Endothelial cell of umbilical vein (primary cell): ENCODE measurements at regions not wholly inside any gene's neighbourhood (a gene's known extent, or its start where the extent isn't known, plus 50 kb on each side); places are given as distances from the start of the nearest gene placed in this dataset.

Source experiments
- POLR2A ChIP-seq: IDR thresholded peaks from 2 replicates; pipeline ENCODE4 v1.6.1; 2012; ENCODE audit warnings: low read depth, mild to moderate bottlenecking, control low read depth, low read length
- TF ChIP-seq, protein P1 (sequence below), 2 donors: IDR thresholded peaks; 1 replicate in 1 of 2; 2 replicates in 1 of 2; pipeline ENCODE4 v1.5.1; 2011; ENCODE audit warnings: low read length in 2 of 2, mild to moderate bottlenecking in 2 of 2, moderate library complexity in 2 of 2, control low read depth in 1 of 2, inconsistent platforms in 1 of 2, low read depth in 1 of 2; ENCODE audit not compliant: insufficient read depth in 1 of 2; ENCODE audit errors: extremely low read depth in 1 of 2

DNA sequence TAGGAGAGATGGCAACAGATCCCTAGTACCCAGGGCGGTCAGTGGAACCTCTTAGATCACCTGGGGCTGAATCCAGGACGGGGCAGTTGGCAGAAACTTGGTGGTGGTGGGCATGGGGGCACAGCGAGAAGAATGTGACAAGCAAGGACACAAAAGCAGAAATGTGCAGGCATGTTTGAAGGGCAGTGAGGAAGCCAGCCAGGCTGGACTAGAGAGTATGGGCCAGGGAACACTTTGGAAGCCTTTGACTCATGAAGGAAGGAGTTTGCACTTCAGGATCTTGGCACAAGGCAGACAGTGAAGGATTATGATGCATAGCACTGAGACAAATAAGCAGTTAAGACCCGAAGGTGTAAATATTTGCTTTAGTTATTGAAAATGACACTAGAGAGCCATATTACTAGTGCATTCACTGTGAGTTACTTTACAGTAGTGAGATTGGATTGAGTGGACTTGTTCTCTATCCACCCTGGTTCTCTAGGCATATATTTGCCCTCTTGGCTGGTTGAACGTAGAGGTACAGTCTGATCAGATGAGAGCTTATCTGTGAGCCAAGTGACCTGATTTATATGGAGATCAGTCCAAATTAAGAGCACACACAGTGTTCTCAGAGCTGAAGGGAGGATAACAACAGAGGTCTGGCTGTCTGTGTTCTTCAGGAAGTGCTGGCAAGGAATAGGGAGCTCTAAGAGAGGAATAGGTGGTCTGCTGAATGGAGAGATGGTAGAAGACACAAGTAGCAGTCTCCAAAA lies 210.4 kb downstream of the SNX19 start:
- TF ChIP-seq, protein P1, sequence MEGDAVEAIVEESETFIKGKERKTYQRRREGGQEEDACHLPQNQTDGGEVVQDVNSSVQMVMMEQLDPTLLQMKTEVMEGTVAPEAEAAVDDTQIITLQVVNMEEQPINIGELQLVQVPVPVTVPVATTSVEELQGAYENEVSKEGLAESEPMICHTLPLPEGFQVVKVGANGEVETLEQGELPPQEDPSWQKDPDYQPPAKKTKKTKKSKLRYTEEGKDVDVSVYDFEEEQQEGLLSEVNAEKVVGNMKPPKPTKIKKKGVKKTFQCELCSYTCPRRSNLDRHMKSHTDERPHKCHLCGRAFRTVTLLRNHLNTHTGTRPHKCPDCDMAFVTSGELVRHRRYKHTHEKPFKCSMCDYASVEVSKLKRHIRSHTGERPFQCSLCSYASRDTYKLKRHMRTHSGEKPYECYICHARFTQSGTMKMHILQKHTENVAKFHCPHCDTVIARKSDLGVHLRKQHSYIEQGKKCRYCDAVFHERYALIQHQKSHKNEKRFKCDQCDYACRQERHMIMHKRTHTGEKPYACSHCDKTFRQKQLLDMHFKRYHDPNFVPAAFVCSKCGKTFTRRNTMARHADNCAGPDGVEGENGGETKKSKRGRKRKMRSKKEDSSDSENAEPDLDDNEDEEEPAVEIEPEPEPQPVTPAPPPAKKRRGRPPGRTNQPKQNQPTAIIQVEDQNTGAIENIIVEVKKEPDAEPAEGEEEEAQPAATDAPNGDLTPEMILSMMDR (IDR thresholded peaks at IDR 0.05; ENCODE audit: extremely low read depth in 1 of 2, insufficient read depth in 1 of 2, low read depth in 1 of 2, low read length in 2 of 2): no peak
- TF ChIP-seq POLR2A: no peak
